COLO668 (cell line): ENCODE measurements at regions not wholly inside any gene's neighbourhood (a gene's known extent, or its start where the extent isn't known, plus 50 kb on each side); places are given as distances from the start of the nearest gene placed in this dataset.

Experiments used
- DNase-seq: peaks from one replicate; lab custom pipeline; 2025; ENCODE audit not compliant: unreplicated experiment; lab: John Stamatoyannopoulos, UW

GRCh38 chr3:43932921-43933320 is 242.2 kb downstream of the ABHD5 start:
- DNase-seq = no peak

DNA sequence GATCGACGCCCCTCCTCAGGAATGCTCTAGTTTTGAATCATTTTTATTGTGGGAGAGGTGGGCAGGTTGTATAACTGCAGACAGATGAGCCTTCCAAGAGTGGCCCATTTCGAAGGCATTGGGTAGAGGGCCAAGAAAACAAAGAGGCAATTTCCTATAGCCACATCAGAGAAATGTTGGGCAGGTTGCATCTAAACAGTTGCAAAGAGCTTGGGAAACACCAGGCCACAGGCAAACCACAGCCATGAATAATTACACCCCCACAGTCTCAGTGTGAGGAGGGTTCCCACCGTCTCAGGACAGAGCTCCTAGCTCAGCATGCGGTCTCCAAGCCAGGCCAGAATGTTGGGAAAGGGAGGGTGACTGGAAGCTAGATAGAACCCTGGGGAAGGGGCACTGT is 257.3 kb downstream of the ABHD5 start:
- DNase-seq = no peak

GRCh38 chr3:43949594-43949993 is 258.9 kb downstream of the ABHD5 start:
- DNase-seq = no peak

- no peak for DNase-seq
Measured at GRCh38 chr3:43950775-43951174, 260.0 kb downstream of the ABHD5 start.

- DNase-seq = no peak
Measured at GRCh38 chr3:43951813-43952212, 261.1 kb downstream of the ABHD5 start.

DNA sequence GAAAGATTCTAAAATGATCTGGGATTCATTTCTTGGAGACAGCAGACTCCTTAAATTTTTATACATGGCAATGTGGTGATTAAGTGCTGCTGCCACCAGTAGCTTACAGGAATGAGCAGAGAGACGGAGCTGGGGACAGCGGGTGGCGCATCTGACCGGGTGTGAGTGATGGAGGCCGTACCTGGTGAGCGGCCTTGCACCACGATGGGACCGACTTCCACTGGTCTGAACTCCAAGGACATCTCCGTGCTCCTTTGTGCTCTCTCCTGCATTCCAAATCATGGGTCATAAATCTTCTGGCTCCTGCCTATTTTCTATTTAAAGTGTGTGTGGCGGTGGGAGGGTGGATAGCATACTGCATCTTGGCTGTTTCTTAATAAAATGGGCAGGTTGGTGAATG is 262.6 kb downstream of the ABHD5 start:
- DNase-seq = no peak

DNA sequence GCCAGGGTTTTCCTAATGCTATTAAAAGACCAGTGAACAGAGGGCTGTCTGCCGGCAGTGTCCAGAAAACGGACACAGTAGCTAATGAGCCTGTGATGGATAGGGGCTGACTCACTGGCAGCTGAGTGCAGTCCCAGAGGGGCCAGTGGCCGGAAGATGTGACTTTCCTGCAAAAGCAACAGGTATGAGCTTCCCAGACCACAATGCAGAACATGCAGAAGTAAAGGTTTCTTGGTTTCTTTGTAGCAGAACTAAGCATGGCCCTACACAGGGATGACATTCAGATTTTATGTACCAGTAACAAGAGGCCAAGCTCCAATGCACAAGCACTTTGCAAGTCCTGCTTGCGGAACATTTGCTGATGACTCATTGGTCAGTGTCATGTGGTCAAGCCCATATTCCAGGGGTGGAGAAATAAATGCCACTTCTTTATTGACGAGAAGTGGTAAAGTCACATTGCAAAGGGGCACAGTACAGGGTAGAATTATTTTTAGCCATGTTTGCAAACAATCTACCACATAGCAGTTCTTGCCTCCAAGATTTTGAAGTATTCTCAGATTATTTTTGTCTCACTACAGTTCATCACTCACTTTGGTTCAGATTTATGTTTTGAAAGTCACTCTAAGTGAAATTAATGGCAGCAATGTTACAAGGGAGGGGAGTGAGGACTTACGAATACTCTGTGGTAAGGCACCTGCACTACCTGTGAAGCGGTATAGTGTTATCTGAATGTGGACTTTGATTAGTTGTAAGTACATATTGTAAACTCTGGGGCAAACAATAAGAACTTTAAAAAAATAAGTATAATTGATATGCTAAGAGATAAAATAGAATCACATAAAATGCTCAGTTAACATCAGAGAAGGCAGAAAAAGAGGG is 263.3 kb downstream of the ABHD5 start:
- peak; percentile 26 for DNase-seq

DNA sequence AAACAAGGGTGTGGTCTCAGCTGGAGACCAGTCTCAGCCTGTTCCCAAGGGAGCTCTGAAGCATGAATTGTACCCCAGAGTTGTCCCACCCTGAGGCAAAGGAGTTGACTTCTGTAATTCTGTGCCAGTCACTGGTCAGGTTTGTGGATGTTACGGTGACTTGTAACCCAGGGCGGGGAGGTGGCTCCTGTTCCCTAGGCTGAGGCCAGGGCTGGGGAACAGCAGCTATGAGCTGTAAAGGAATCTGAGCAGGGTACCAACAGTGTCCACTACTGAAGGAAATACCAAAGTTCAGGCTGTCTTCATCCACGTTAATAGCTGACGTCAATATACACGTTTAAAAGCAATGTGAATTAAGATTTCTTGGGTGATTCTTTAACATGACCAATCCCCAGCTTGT is 266.2 kb downstream of the ABHD5 start:
- DNase-seq = no peak

DNA sequence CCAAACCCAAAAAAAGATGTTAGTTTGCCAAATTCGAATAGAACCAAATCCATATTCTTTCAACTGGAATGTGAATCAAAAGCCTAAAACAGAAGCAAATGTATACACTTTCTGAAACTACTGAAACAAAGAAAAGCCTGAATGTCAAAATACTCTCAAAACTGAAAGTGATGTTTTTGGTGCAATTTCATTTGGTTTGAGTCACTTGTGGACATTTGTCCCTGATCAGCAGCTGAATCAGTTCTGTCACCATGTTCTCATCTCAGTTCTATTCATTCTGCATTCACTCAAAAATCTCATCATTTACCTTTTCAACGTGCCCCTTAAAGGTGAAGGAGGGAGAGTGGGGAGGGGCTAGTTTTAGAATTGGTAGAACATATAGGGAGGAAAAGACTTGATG is 266.8 kb downstream of the ABHD5 start:
- no peak for DNase-seq

- DNase-seq = no peak
Measured at GRCh38 chr3:43958005-43958770, 267.4 kb downstream of the ABHD5 start.

DNA sequence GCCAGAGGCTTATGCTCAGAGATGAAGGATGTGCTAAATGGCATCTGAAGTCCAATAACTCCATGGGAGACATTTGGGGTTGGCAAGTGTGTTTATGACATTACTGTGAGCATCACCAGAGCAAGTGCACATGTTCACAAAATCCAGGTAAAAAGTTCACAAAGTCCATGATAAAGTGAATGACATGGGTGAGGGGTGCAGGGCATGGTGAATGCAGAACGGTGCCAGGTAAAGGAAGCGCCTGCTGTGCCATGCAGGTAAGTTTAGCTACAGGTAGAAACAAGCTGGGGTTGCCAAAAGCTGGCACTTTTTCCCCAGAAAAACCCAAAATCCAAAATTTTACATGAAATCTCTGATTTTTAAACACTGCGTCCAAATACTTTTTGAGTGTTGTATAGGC is 268.2 kb downstream of the ABHD5 start:
- DNase-seq = no peak

DNA sequence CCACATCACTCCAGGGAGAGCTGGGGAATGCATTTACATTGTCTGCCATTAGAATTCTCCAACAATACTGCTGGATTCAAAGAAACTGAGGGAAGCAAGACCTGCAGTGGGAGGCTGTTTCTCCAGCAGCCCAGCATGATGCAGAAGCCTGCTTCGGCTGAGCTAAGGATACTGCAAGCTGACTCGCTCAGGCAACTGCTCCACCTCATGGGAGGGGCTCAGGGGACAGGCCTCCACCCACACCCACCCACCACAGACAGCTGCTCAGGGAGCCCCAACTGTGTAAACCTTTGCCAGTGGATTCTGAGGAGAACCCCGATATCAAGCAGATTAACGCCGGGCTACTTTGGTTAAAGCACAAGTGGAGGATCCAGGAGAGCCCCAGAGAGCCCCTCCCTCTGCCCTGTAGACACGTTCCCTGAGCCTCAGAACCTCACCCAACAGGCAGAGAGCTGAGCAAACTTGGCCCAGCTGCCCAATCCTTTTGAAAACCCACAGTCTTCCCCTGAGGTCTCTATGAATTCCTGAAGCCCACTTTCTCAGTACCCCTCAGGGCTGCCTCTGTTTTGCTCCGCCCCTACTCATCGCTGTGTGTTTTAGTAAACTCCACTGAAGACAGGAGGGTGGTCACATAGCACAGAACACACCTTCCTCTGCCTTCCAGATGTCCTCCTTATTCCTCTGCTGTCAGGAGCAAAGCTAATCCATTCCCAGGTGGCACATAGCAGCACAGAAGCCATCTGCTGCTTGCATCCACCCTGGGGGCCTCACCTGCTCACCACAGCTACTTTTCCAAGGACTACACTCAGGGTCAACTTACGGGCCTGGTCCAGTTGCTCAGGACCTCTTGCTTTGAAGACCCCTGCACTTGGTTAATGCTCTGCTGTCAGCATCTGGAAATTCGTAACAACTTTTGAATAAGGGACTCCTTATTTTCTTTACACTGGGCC is 269.0 kb downstream of the ABHD5 start:
- DNase-seq = peak; percentile 6

- DNase-seq = peak; percentile 32
Measured at GRCh38 chr3:43960448-43960840, 269.7 kb downstream of the ABHD5 start.

GRCh38 chr3:43962043-43962442 is 271.3 kb downstream of the ABHD5 start:
- no peak for DNase-seq

- DNase-seq = no peak
Measured at GRCh38 chr3:43963208-43963607, 272.5 kb downstream of the ABHD5 start.

- DNase-seq = no peak
Measured at GRCh38 chr3:43964640-43965039, 273.9 kb downstream of the ABHD5 start.

- DNase-seq = no peak
Measured at GRCh38 chr3:43965656-43966055, 274.9 kb downstream of the ABHD5 start.

- DNase-seq = no peak
Measured at GRCh38 chr3:43966126-43966525, 275.4 kb downstream of the ABHD5 start.

DNA sequence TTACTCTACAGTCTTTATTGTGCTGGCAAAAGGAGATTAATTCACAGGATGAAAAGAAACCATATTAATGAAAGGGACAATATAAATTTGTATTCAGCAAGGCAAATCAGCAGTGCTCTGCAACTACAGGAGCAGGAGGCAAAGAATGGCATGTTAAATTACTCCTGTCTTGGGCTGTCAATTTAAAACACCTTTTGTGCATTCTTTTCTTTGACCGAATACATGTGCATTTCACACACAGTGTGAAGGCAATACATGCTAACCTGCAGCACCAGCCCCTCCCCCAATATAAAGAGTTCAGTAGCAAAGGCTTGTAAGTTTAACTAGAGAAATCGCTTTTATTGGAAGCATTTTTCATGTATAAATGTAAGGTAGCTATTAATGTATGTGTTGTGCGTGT is 275.2 kb upstream of the TOPAZ1 start:
- no peak for DNase-seq

GRCh38 chr3:43968465-43968864 is 273.2 kb upstream of the TOPAZ1 start:
- DNase-seq = peak; percentile 20

GRCh38 chr3:43969944-43970343 is 271.7 kb upstream of the TOPAZ1 start:
- no peak for DNase-seq
